GM19467 (cell line): ENCODE measurements at regions not wholly inside any gene's neighbourhood (a gene's known extent, or its start where the extent isn't known, plus 50 kb on each side); places are given as distances from the start of the nearest gene placed in this dataset.

ENCODE experiments used
- ATAC-seq: cut with Tn5 transposase; IDR thresholded peaks from one replicate; pipeline ENCODE4 v1.9.1; 2021; ENCODE audit warnings: mild to moderate bottlenecking, moderate library complexity; ENCODE audit not compliant: unreplicated experiment

- ATAC-seq: peak; percentile 43
Observed at GRCh38 chr3:22565393-22565792, 637.7 kb upstream of the UBE2E2 start.

GRCh38 chr3:22568285-22568684 is 634.8 kb upstream of the UBE2E2 start:
- ATAC-seq: no peak

- ATAC-seq: no peak
Observed at GRCh38 chr3:22569570-22569969, 633.6 kb upstream of the UBE2E2 start.

GRCh38 chr3:22581007-22581406 is 622.1 kb upstream of the UBE2E2 start:
- no peak for ATAC-seq

GRCh38 chr3:22582266-22582665 is 620.9 kb upstream of the UBE2E2 start:
- no peak for ATAC-seq

- ATAC-seq: no peak
Observed at GRCh38 chr3:22585504-22585903, 617.6 kb upstream of the UBE2E2 start.

- no peak for ATAC-seq
Observed at GRCh38 chr3:22585911-22586310, 617.2 kb upstream of the UBE2E2 start.

GRCh38 chr3:22587446-22587845 is 615.7 kb upstream of the UBE2E2 start:
- ATAC-seq: no peak

- no peak for ATAC-seq
Observed at GRCh38 chr3:22593638-22594037, 609.5 kb upstream of the UBE2E2 start.

GRCh38 chr3:22594990-22595389 is 608.1 kb upstream of the UBE2E2 start:
- no peak for ATAC-seq

GRCh38 chr3:22606461-22606860 is 596.7 kb upstream of the UBE2E2 start:
- ATAC-seq: no peak

- ATAC-seq: no peak
Observed at GRCh38 chr3:22606938-22607337, 596.2 kb upstream of the UBE2E2 start.

GRCh38 chr3:22608093-22608492 is 595.0 kb upstream of the UBE2E2 start:
- no peak for ATAC-seq

- ATAC-seq: no peak
Observed at GRCh38 chr3:22608721-22609120, 594.4 kb upstream of the UBE2E2 start.

- no peak for ATAC-seq
Observed at GRCh38 chr3:22609139-22609538, 594.0 kb upstream of the UBE2E2 start.

- no peak for ATAC-seq
Observed at GRCh38 chr3:22612927-22613326, 590.2 kb upstream of the UBE2E2 start.

GRCh38 chr3:22615790-22616189 is 587.3 kb upstream of the UBE2E2 start:
- ATAC-seq: no peak

- no peak for ATAC-seq
Observed at GRCh38 chr3:22617372-22617771, 585.8 kb upstream of the UBE2E2 start.

GRCh38 chr3:22620498-22620897 is 582.6 kb upstream of the UBE2E2 start:
- ATAC-seq: no peak

GRCh38 chr3:22621205-22621809 is 581.8 kb upstream of the UBE2E2 start:
- no peak for ATAC-seq

GRCh38 chr3:22627993-22628499 is 575.1 kb upstream of the UBE2E2 start:
- no peak for ATAC-seq

GRCh38 chr3:22632536-22632935 is 570.6 kb upstream of the UBE2E2 start:
- ATAC-seq: no peak

GRCh38 chr3:22634433-22634832 is 568.7 kb upstream of the UBE2E2 start:
- no peak for ATAC-seq
